ENCODE measurements at regions not wholly inside any gene's neighbourhood (a gene's known extent, or its start where the extent isn't known, plus 50 kb on each side); places are given as distances from the start of the nearest gene placed in this dataset.

GRCh38 chr1:87642581-87643221, 314.0 kb downstream of the LMO4 start:
- Histone ChIP-seq H3K4me3 (ENCODE audit: low read depth, low read length) (no peak overlapping the region), H3K36me3 (ENCODE audit: control insufficient read depth, insufficient read depth, low read length) (no peaks in the 10 kb centered on the region), H3K4me1 (no peaks in the 10 kb centered on the region), H3K9me3 (no peaks in the 10 kb centered on the region), H3K27me3 (replicated peaks; ENCODE audit: control insufficient read depth, insufficient read depth, low read length) (no peaks in the 10 kb centered on the region)
- H3K27ac Mint-ChIP-seq (ENCODE audit: unreplicated experiment) = no peak overlapping the region
- TF ChIP-seq CTCF (IDR thresholded peaks at IDR 0.05; ENCODE audit: insufficient read depth in 1 of 2, low read depth in 1 of 2, low read length in 1 of 2, severe bottlenecking in 1 of 2, unreplicated experiment in 1 of 2) = no peak
- ChIA-PET POLR2A (interaction anchor here (0.5 kb wide), 1 partner anchor 219 kb away, joined by 3 read pairs; no protein-coding TSS in a partner anchor), CTCF (no interaction called here)
- H3K9me3 Mint-ChIP-seq (ENCODE audit: unreplicated experiment) = peaks cover 8% of the 10 kb centered on the region
- no peaks in the 10 kb centered on the region for H3K27me3 Mint-ChIP-seq (ENCODE audit: insufficient read depth, unreplicated experiment)
- H3K36me3 Mint-ChIP-seq (ENCODE audit: insufficient read depth, unreplicated experiment) = no peaks in the 10 kb centered on the region
- DNase-seq = no peak
- BruUV-seq (replicated peaks) = no TSS peak
- intact Hi-C loops (cut with micrococcal nuclease; ENCODE audit: unreplicated experiment) = no loop called here
- H3K4me3 Mint-ChIP-seq (ENCODE audit: unreplicated experiment) = no peak overlapping the region
- H3K4me1 Mint-ChIP-seq (ENCODE audit: low read depth, unreplicated experiment) = peaks cover 7% of the 10 kb centered on the region

- H3K4me1 Mint-ChIP-seq (ENCODE audit: low read depth, unreplicated experiment) = no peaks in the 10 kb centered on the region
- H3K27ac Mint-ChIP-seq (ENCODE audit: unreplicated experiment) = no peak overlapping the region
- H3K4me3 ChIP-seq (ENCODE audit: low read depth, low read length) = no peak overlapping the region
- H3K9me3 Mint-ChIP-seq (ENCODE audit: unreplicated experiment) = no peaks in the 10 kb centered on the region
- DNase-seq = no peak
- H3K27me3 Mint-ChIP-seq (ENCODE audit: insufficient read depth, unreplicated experiment) = no peaks in the 10 kb centered on the region
- H3K4me3 Mint-ChIP-seq (ENCODE audit: unreplicated experiment) = no peak overlapping the region
- BruUV-seq (replicated peaks) = no TSS peak
- intact Hi-C loops (cut with micrococcal nuclease; ENCODE audit: unreplicated experiment) = no loop called here
- no peaks in the 10 kb centered on the region for H3K9me3 ChIP-seq
- H3K36me3 Mint-ChIP-seq (ENCODE audit: insufficient read depth, unreplicated experiment) = no peaks in the 10 kb centered on the region
- H3K27me3 ChIP-seq (replicated peaks; ENCODE audit: control insufficient read depth, insufficient read depth, low read length) = no peaks in the 10 kb centered on the region
- no peaks in the 10 kb centered on the region for H3K36me3 ChIP-seq (ENCODE audit: control insufficient read depth, insufficient read depth, low read length)
- ChIA-PET CTCF (no interaction called here), POLR2A (no interaction called here)
- TF ChIP-seq CTCF (IDR thresholded peaks at IDR 0.05; ENCODE audit: insufficient read depth in 1 of 2, low read depth in 1 of 2, low read length in 1 of 2, severe bottlenecking in 1 of 2, unreplicated experiment in 1 of 2) = no peak
- no peaks in the 10 kb centered on the region for H3K4me1 ChIP-seq
Observed at GRCh38 chr1:87644033-87644578, 315.4 kb downstream of the LMO4 start.

GRCh38 chr1:87644579-87645190, 316.0 kb downstream of the LMO4 start:
- H3K27ac Mint-ChIP-seq (ENCODE audit: unreplicated experiment) = no peak overlapping the region
- H3K27me3 ChIP-seq (replicated peaks; ENCODE audit: control insufficient read depth, insufficient read depth, low read length) = no peaks in the 10 kb centered on the region
- no peak for DNase-seq
- no peaks in the 10 kb centered on the region for H3K9me3 Mint-ChIP-seq (ENCODE audit: unreplicated experiment)
- H3K4me1 ChIP-seq = no peaks in the 10 kb centered on the region
- POLR2A ChIA-PET = no interaction called here
- H3K4me3 ChIP-seq (ENCODE audit: low read depth, low read length) = no peak overlapping the region
- H3K27me3 Mint-ChIP-seq (ENCODE audit: insufficient read depth, unreplicated experiment) = no peaks in the 10 kb centered on the region
- H3K4me3 Mint-ChIP-seq (ENCODE audit: unreplicated experiment) = no peak overlapping the region
- H3K36me3 ChIP-seq (ENCODE audit: control insufficient read depth, insufficient read depth, low read length) = no peaks in the 10 kb centered on the region
- intact Hi-C loops (cut with micrococcal nuclease; ENCODE audit: unreplicated experiment) = no loop called here
- BruUV-seq (replicated peaks) = no TSS peak
- no peaks in the 10 kb centered on the region for H3K36me3 Mint-ChIP-seq (ENCODE audit: insufficient read depth, unreplicated experiment)
- TF ChIP-seq CTCF (IDR thresholded peaks at IDR 0.05; ENCODE audit: insufficient read depth in 1 of 2, low read depth in 1 of 2, low read length in 1 of 2, severe bottlenecking in 1 of 2, unreplicated experiment in 1 of 2) = no peak
- peaks cover 6% of the 10 kb centered on the region for H3K4me1 Mint-ChIP-seq (ENCODE audit: low read depth, unreplicated experiment)
- H3K9me3 ChIP-seq = no peaks in the 10 kb centered on the region
- CTCF ChIA-PET = no interaction called here

All from Caco-2 (cell line).